ENCODE measurements at regions not wholly inside any gene's neighbourhood (a gene's known extent, or its start where the extent isn't known, plus 50 kb on each side); places are given as distances from the start of the nearest gene placed in this dataset.

DNA sequence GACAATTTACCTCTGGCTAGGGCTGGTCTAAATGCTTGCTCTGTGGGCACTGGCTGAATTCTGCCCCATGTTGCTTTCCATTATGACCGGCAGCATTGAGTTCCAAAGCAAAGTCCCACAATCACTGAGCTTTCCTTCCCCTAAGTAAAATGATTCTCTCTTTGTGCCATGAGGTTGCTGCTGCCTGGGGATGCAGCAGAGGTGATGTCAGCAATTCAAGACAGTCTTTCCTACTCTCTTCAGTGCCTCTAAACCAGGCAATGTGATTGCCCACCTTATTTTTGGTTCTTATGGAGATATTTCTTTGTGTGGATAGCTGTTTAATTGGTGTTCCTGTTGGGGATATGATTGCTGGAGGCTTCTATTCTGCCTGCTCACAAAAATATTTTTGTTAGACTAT is 1043.9 kb upstream of the EPHA7 start:
- Histone ChIP-seq H3K9me3 (no peaks in the 10 kb centered on the region), H3K9ac (ENCODE audit: low read depth in 2 of 2, low read length in 2 of 2) (no peak overlapping the region), H3K27ac (no peak overlapping the region), H3K4me1 (no peaks in the 10 kb centered on the region), H3K36me3 (no peaks in the 10 kb centered on the region), H3K4me3 (no peak overlapping the region), H3K27me3 (no peaks in the 10 kb centered on the region)
- no peak for DNase-seq
- intact Hi-C loops (cut with DNase I), result no loop called here
- TF ChIP-seq, protein P1, sequence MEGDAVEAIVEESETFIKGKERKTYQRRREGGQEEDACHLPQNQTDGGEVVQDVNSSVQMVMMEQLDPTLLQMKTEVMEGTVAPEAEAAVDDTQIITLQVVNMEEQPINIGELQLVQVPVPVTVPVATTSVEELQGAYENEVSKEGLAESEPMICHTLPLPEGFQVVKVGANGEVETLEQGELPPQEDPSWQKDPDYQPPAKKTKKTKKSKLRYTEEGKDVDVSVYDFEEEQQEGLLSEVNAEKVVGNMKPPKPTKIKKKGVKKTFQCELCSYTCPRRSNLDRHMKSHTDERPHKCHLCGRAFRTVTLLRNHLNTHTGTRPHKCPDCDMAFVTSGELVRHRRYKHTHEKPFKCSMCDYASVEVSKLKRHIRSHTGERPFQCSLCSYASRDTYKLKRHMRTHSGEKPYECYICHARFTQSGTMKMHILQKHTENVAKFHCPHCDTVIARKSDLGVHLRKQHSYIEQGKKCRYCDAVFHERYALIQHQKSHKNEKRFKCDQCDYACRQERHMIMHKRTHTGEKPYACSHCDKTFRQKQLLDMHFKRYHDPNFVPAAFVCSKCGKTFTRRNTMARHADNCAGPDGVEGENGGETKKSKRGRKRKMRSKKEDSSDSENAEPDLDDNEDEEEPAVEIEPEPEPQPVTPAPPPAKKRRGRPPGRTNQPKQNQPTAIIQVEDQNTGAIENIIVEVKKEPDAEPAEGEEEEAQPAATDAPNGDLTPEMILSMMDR (IDR thresholded peaks at IDR 0.05), result no peak

DNA sequence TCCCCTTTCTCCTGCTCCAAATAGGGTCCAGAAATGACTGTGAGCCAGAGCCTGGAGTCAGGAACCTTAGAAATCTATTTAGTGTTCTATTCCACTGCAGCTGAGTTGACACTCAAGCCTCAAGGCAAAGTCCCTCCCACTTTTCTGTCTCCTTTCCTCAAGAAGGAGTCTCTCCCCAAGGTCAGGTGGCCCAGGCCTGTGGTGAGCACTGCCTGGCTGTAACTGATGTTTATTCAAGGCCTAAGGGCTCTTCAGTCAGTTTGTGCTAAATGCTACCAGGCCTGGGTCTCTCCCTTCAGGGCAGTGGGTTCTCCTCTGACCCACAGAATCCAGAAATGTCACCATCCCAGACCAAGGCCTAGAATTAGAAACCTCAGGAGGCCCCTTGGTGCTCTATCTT is 1042.9 kb upstream of the EPHA7 start:
- Histone ChIP-seq H3K36me3 (no peaks in the 10 kb centered on the region), H3K9me3 (no peaks in the 10 kb centered on the region), H3K9ac (ENCODE audit: low read depth in 2 of 2, low read length in 2 of 2) (no peak overlapping the region), H3K4me3 (no peak overlapping the region), H3K27ac (no peak overlapping the region), H3K4me1 (no peaks in the 10 kb centered on the region), H3K27me3 (no peaks in the 10 kb centered on the region)
- TF ChIP-seq, protein P1 (IDR thresholded peaks at IDR 0.05), result no peak
- intact Hi-C loops (cut with DNase I), result no loop called here
- DNase-seq, result no peak

DNA sequence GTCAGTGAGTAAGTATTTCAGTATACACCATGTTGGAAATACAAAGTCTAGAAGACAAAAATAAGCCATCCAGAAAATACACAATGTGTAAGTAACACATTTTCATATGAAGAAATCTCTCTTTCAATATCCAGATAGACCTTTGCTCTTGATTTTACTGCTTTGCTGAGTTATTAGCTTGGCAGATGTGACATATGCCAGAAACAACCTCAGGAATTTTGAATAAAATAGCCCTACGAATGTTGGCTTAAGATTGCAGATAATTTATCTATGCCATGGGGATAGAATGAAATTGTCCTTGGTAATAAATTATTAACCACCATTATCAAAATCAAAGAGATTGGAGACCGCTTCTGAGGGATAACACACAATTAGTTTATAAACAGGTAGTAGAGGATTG is 1036.9 kb upstream of the EPHA7 start:
- no peak for DNase-seq
- Histone ChIP-seq H3K27ac (no peak overlapping the region), H3K4me1 (no peaks in the 10 kb centered on the region), H3K9me3 (no peaks in the 10 kb centered on the region), H3K9ac (ENCODE audit: low read depth in 2 of 2, low read length in 2 of 2) (no peak overlapping the region), H3K36me3 (no peaks in the 10 kb centered on the region), H3K4me3 (no peak overlapping the region), H3K27me3 (no peaks in the 10 kb centered on the region)
- intact Hi-C loops (cut with DNase I), result no loop called here
- TF ChIP-seq, protein P1 (IDR thresholded peaks at IDR 0.05), result no peak

DNA sequence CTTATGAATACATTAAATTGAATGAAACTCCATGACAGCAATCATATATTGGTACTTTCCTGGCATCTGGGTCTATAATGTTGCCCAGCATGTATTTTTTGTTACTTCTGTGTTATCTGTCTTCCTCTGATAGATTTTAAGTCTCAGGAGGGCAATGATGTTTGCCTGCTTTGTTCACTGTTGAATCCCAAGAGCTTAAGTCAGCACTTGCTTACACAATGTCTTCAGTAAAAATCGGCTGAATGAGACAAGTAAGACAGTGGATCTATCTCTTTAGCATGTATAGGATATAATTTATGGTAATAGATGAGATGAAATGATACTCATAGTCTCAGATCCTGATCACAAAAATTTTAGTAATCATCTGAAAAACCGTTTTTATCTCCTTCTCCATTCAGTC is 1034.9 kb upstream of the EPHA7 start:
- H3K9ac ChIP-seq (ENCODE audit: low read depth in 2 of 2, low read length in 2 of 2), result no peak overlapping the region
- no peaks in the 10 kb centered on the region for H3K36me3 ChIP-seq
- TF ChIP-seq, protein P1 (IDR thresholded peaks at IDR 0.05), result no peak
- DNase-seq, result no peak
- H3K9me3 ChIP-seq, result no peaks in the 10 kb centered on the region
- H3K4me3 ChIP-seq, result no peak overlapping the region
- H3K27ac ChIP-seq, result no peak overlapping the region
- H3K27me3 ChIP-seq, result no peaks in the 10 kb centered on the region
- H3K4me1 ChIP-seq, result no peaks in the 10 kb centered on the region
- intact Hi-C loops (cut with DNase I), result no loop called here

DNA sequence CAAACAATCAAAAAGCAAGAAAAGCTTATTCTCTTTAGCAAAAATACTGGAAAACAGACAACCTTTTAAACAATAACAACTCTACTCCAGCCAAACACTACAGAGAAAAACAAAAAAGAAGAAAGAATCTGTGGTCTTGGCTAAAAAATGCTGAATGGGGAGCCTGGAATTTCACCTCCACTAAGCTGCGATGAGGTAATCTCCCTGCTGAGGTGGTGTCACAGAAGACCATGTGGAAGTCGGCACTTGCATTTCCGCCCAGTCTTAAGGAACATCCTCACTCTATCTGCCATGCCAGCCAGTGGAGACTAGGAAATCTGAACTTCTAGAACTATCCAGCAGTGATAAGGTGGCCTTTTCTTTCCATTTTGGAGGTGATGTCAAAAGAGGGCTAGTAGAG is 1026.8 kb upstream of the EPHA7 start:
- no peaks in the 10 kb centered on the region for H3K9me3 ChIP-seq
- TF ChIP-seq, protein P1 (IDR thresholded peaks at IDR 0.05), result no peak
- H3K36me3 ChIP-seq, result no peaks in the 10 kb centered on the region
- H3K9ac ChIP-seq (ENCODE audit: low read depth in 2 of 2, low read length in 2 of 2), result no peak overlapping the region
- no peaks in the 10 kb centered on the region for H3K4me1 ChIP-seq
- H3K27me3 ChIP-seq, result no peaks in the 10 kb centered on the region
- intact Hi-C loops (cut with DNase I), result no loop called here
- no peak for DNase-seq
- no peak overlapping the region for H3K4me3 ChIP-seq
- H3K27ac ChIP-seq, result no peak overlapping the region

DNA sequence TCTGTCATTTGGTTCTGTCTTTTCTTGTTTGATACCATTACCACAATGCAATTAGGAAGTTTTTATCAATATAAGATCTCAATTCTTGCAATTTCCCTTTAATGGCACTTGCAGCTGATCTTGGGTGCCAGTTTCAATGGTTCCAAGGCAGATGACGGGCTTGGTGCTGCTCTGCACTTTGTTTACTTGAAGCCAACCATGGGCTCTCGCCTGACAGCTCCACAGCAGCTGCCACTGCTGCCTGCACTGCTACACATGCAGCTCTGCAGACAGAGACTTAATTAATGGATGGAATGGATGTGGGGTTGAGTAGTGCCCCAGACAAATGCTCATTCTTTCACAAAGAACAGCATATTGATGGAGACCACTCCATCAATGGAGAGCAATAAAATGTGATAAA is 1024.3 kb upstream of the EPHA7 start:
- TF ChIP-seq, protein P1 (IDR thresholded peaks at IDR 0.05), result no peak
- no peaks in the 10 kb centered on the region for H3K36me3 ChIP-seq
- H3K27ac ChIP-seq, result no peak overlapping the region
- no peak overlapping the region for H3K9ac ChIP-seq (ENCODE audit: low read depth in 2 of 2, low read length in 2 of 2)
- H3K4me1 ChIP-seq, result no peaks in the 10 kb centered on the region
- no peaks in the 10 kb centered on the region for H3K9me3 ChIP-seq
- intact Hi-C loops (cut with DNase I), result no loop called here
- H3K4me3 ChIP-seq, result no peak overlapping the region
- DNase-seq, result no peak
- H3K27me3 ChIP-seq, result no peaks in the 10 kb centered on the region
